Activated CD4-positive, alpha-beta memory T cell treated with anti-CD3 and anti-CD28 coated beads for 36 hours (primary cell): ENCODE measurements at regions not wholly inside any gene's neighbourhood (a gene's known extent, or its start where the extent isn't known, plus 50 kb on each side); places are given as distances from the start of the nearest gene placed in this dataset.
"Not testable (repeated sequence)": the region's sequence is repeated elsewhere in the genome, so short reads cannot be mapped to it uniquely, and the experiment has no call there.

ENCODE experiments used
- CTCF ChIA-PET: fragments of 350-600 bp; sonication (Branson Sonifier 250); formaldehyde crosslinking; loops from one replicate; lab custom pipeline; 2021; ENCODE audit warnings: antibody characterized with exemption, inconsistent platforms; lab: Charles Lee
- POLR2A ChIA-PET: fragments of 350-600 bp; sonication (Branson Sonifier 250); formaldehyde crosslinking; loops from one replicate; lab custom pipeline; 2021; ENCODE audit warnings: antibody characterized with exemption; lab: Charles Lee
- DNase-seq: peaks from one replicate; pipeline ENCODE4 v3.0.0-alpha.2; 2020
- H3K27ac Mint-ChIP-seq: one replicate; pipeline ENCODE4 v1.8.0; 2021; ENCODE audit warnings: mixed read lengths
- H3K27me3 Mint-ChIP-seq: one replicate; pipeline ENCODE4 v1.8.0; 2021; ENCODE audit warnings: mixed read lengths
- H3K36me3 Mint-ChIP-seq: one replicate; pipeline ENCODE4 v1.8.0; 2021; ENCODE audit warnings: mixed read lengths
- H3K4me1 Mint-ChIP-seq: one replicate; pipeline ENCODE4 v1.8.0; 2021; ENCODE audit warnings: low read depth, mixed read lengths
- H3K4me3 Mint-ChIP-seq: one replicate; pipeline ENCODE4 v1.8.0; 2021; ENCODE audit warnings: mild to moderate bottlenecking, mixed read lengths
- H3K9me3 Mint-ChIP-seq: one replicate; pipeline ENCODE4 v1.8.0; 2021; ENCODE audit warnings: mixed read lengths
- intact Hi-C: fragments of 100-400 bp; cut with micrococcal nuclease; formaldehyde crosslinking; loops from one replicate; pipeline ENCODE4 v1.15.1; 2023

- no peaks in the 10 kb centered on the region for H3K36me3 Mint-ChIP-seq
- H3K27ac Mint-ChIP-seq: no peak overlapping the region
- ChIA-PET CTCF (no interaction called here), POLR2A (no interaction called here)
- intact Hi-C loops: no loop called here
- H3K4me3 Mint-ChIP-seq: no peak overlapping the region
- no peak for DNase-seq
- no peaks in the 10 kb centered on the region for H3K4me1 Mint-ChIP-seq
- H3K27me3 Mint-ChIP-seq: no peaks in the 10 kb centered on the region
- H3K9me3 Mint-ChIP-seq: no peaks in the 10 kb centered on the region
Observed at GRCh38 chr6:113011389-113011788, 664.3 kb downstream of the RFPL4B start.

GRCh38 chr6:113011801-113012200 is 664.7 kb downstream of the RFPL4B start:
- Mint-ChIP-seq H3K4me1 (no peaks in the 10 kb centered on the region), H3K4me3 (no peak overlapping the region), H3K27ac (no peak overlapping the region), H3K27me3 (no peaks in the 10 kb centered on the region), H3K36me3 (no peaks in the 10 kb centered on the region), H3K9me3 (no peaks in the 10 kb centered on the region)
- intact Hi-C loops: no loop called here
- no peak for DNase-seq
- ChIA-PET POLR2A (no interaction called here), CTCF (no interaction called here)

GRCh38 chr6:113015249-113015648 is 668.1 kb downstream of the RFPL4B start:
- Mint-ChIP-seq H3K27ac (no peak overlapping the region), H3K27me3 (no peaks in the 10 kb centered on the region), H3K36me3 (no peaks in the 10 kb centered on the region), H3K9me3 (no peaks in the 10 kb centered on the region), H3K4me1 (no peaks in the 10 kb centered on the region), H3K4me3 (no peak overlapping the region)
- ChIA-PET CTCF (no interaction called here), POLR2A (no interaction called here)
- DNase-seq: no peak
- intact Hi-C loops: no loop called here

DNA sequence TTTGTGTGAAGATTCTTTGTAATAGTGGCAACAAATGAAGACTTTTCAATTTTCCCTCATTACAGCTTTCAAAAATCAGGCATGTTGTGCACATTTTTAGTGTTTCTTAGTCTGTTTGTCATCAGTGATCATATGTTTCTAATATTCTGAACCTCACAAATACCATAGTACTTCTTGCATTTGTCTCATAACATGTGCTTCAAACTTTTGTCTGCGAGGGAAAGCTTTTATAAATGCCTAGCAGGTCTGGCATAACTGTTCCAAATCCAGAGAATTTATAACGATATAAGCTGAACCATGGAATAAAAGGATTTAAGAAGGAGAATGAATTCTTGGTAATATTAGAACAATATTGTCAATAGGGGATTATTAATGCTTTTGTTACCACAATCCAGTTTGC is 670.2 kb downstream of the RFPL4B start:
- Mint-ChIP-seq H3K27ac (no peak overlapping the region), H3K4me1 (no peaks in the 10 kb centered on the region)
- CTCF ChIA-PET: no interaction called here

GRCh38 chr6:113018351-113019151 is 671.4 kb downstream of the RFPL4B start:
- no peak for DNase-seq
- ChIA-PET CTCF (no interaction called here), POLR2A (no interaction called here)
- H3K4me1 Mint-ChIP-seq: no peaks in the 10 kb centered on the region
- no peak overlapping the region for H3K27ac Mint-ChIP-seq
- intact Hi-C loops: no loop called here
- no peaks in the 10 kb centered on the region for H3K9me3 Mint-ChIP-seq
- no peaks in the 10 kb centered on the region for H3K36me3 Mint-ChIP-seq
- no peaks in the 10 kb centered on the region for H3K27me3 Mint-ChIP-seq
- H3K4me3 Mint-ChIP-seq: no peak overlapping the region

More for the DNA sequence above, 670.2 kb downstream of the RFPL4B start:
- intact Hi-C loops: no loop called here
- Mint-ChIP-seq H3K9me3 (no peaks in the 10 kb centered on the region), H3K4me3 (no peak overlapping the region), H3K36me3 (no peaks in the 10 kb centered on the region), H3K27me3 (no peaks in the 10 kb centered on the region)
- POLR2A ChIA-PET: no interaction called here
- DNase-seq: no peak

- no peak overlapping the region for H3K4me3 Mint-ChIP-seq
- H3K4me1 Mint-ChIP-seq: no peaks in the 10 kb centered on the region
- CTCF ChIA-PET: no interaction called here
- intact Hi-C loops: no loop called here
- no peak overlapping the region for H3K27ac Mint-ChIP-seq
- no peaks in the 10 kb centered on the region for H3K36me3 Mint-ChIP-seq
- no peaks in the 10 kb centered on the region for H3K9me3 Mint-ChIP-seq
- DNase-seq: no peak
- POLR2A ChIA-PET: no interaction called here
- H3K27me3 Mint-ChIP-seq: no peaks in the 10 kb centered on the region
Observed at GRCh38 chr6:113019176-113019575, 672.0 kb downstream of the RFPL4B start.

DNA sequence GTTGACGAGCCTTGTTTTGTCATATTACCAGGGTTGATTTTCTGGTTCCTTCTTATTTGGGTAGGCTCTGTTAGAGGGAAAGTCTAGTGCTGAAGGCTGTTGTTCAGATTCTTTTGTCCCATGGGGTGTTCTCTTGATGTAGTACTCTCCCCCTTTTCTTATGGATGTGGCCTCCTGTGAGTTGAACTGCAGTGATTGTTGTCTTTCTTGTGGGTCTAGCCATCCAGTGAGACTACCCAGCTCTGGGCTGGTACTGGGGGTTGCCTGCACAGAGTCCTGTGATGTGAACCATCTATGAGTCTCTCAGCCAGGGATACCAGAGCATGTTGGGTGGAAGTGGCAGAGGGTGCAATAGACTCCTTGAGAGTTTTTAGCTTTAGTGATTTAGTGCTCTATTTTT is 680.6 kb downstream of the RFPL4B start:
- Mint-ChIP-seq H3K27ac (no peak overlapping the region), H3K27me3 (no peaks in the 10 kb centered on the region), H3K36me3 (no peaks in the 10 kb centered on the region), H3K4me1 (no peaks in the 10 kb centered on the region), H3K9me3 (peaks cover 4% of the 10 kb centered on the region), H3K4me3 (no peak overlapping the region)
- DNase-seq: no peak
- ChIA-PET CTCF (no interaction called here), POLR2A (no interaction called here)
- intact Hi-C loops: no loop called here

GRCh38 chr6:113029161-113029560 is 682.0 kb downstream of the RFPL4B start:
- H3K4me1 Mint-ChIP-seq, intact Hi-C loops, POLR2A ChIA-PET, H3K9me3 Mint-ChIP-seq, H3K4me3 Mint-ChIP-seq, DNase-seq, H3K36me3 Mint-ChIP-seq, H3K27me3 Mint-ChIP-seq, H3K27ac Mint-ChIP-seq: not testable (repeated sequence)
- CTCF ChIA-PET: interaction anchor here (0.5 kb wide), 1 partner anchor 908 kb away, joined by 4 read pairs; no protein-coding TSS in a partner anchor

GRCh38 chr6:113031591-113032238 is 684.6 kb downstream of the RFPL4B start:
- Mint-ChIP-seq H3K27me3 (no peaks in the 10 kb centered on the region), H3K4me1 (no peaks in the 10 kb centered on the region), H3K27ac (no peak overlapping the region), H3K4me3 (no peak overlapping the region), H3K36me3 (no peaks in the 10 kb centered on the region), H3K9me3 (peaks cover 4% of the 10 kb centered on the region)
- POLR2A ChIA-PET: no interaction called here
- DNase-seq: no peak
- CTCF ChIA-PET: no interaction called here
- intact Hi-C loops: no loop called here

DNA sequence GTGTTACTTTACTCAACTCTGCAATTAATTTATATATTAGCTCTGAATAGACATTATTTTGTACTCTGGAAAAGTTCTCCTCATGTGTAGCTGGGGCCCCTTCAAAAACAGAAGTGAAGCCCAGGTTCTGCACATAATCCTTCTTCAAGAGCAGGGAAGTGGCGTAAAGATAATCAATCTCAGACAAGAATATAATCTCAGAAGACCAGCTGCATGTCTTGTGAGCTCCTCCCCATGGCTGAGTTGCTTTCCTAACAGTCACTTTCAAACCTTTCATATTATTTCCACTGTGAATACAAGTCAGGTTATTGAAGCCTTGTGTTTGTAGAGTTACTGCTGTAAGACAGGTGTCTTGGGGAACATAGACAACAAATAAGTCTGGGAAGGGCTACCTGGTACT is 691.9 kb downstream of the RFPL4B start:
- intact Hi-C loops: no loop called here
- Mint-ChIP-seq H3K4me1 (no peaks in the 10 kb centered on the region), H3K36me3 (no peaks in the 10 kb centered on the region), H3K4me3 (no peak overlapping the region), H3K27ac (no peak overlapping the region), H3K27me3 (no peaks in the 10 kb centered on the region), H3K9me3 (peaks cover 4% of the 10 kb centered on the region)
- POLR2A ChIA-PET: no interaction called here
- CTCF ChIA-PET: no interaction called here
- DNase-seq: no peak

DNA sequence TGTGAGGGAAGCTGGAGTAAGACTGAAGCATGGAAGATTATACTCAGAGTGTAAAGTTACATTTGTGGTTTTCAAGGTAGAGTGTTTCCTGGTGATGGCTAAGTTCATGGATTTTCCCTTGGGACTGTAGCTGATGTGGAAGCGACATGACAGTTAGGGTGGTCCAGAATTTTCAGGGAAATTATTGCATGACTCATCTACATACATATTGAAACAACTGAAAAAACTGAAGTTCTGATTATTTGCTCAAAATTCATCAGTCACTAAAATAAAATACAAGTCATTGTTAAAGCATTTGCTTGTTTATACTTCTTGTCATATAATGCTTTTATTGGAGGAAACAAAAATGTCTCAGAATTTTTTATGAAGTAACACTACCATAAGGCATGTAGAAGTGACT is 700.0 kb downstream of the RFPL4B start:
- ChIA-PET POLR2A (no interaction called here), CTCF (no interaction called here)
- intact Hi-C loops: no loop called here
- Mint-ChIP-seq H3K27ac (no peak overlapping the region), H3K27me3 (no peaks in the 10 kb centered on the region), H3K9me3 (peaks cover 6% of the 10 kb centered on the region), H3K36me3 (no peaks in the 10 kb centered on the region), H3K4me1 (no peaks in the 10 kb centered on the region), H3K4me3 (no peak overlapping the region)
- DNase-seq: no peak

DNA sequence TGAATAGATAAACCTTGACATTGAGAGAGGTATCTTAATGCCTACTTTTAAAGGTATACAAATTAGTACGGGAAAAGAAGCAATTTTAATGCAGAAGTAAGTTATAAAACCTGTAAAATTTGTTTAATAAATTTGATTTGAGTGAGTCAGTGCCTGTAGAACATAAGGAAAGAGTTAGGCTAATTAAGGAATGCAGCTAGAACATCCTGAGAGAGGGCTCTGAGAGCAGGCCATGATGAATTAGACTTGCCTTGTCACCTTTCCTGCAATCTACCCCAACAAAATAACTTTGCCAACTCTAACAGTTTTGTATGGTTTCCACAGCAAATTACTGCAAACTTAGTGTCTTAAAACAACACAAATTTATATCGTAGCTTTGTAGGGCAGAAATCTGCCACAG is 700.8 kb downstream of the RFPL4B start:
- H3K4me3 Mint-ChIP-seq: no peak overlapping the region
- no peak overlapping the region for H3K27ac Mint-ChIP-seq
- intact Hi-C loops: no loop called here
- no peaks in the 10 kb centered on the region for H3K4me1 Mint-ChIP-seq
- POLR2A ChIA-PET: no interaction called here
- no peak for DNase-seq
- CTCF ChIA-PET: no interaction called here
- no peaks in the 10 kb centered on the region for H3K36me3 Mint-ChIP-seq
- H3K9me3 Mint-ChIP-seq: peaks cover 2% of the 10 kb centered on the region
- no peaks in the 10 kb centered on the region for H3K27me3 Mint-ChIP-seq

GRCh38 chr6:113048741-113049140 is 701.6 kb downstream of the RFPL4B start:
- no peak overlapping the region for H3K27ac Mint-ChIP-seq
- H3K4me1 Mint-ChIP-seq: no peaks in the 10 kb centered on the region
- H3K36me3 Mint-ChIP-seq: no peaks in the 10 kb centered on the region
- intact Hi-C loops: no loop called here
- peaks cover 2% of the 10 kb centered on the region for H3K9me3 Mint-ChIP-seq
- no peaks in the 10 kb centered on the region for H3K27me3 Mint-ChIP-seq
- ChIA-PET POLR2A (no interaction called here), CTCF (no interaction called here)
- H3K4me3 Mint-ChIP-seq: no peak overlapping the region
- no peak for DNase-seq
